ENCODE measurements at regions not wholly inside any gene's neighbourhood (a gene's known extent, or its start where the extent isn't known, plus 50 kb on each side); places are given as distances from the start of the nearest gene placed in this dataset.

DNA sequence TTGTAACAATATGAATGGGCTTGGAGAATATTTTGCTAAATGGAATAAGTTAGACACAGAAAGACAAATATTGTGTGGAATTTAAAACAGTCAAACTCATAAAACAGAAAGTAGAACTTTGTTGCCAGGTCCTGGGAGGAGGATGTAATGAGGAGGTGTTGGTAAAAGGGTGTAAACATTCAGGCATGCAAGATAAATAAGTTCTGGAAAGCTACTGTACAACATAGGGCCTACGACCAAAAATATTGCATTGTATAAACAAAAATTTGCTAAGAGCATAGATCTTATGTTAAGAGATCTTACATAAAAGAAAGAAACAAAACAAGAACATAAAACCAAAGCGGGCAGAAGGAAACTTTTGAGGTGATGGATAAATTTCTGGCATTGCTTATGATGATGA lies 1907.8 kb upstream of the PCDH20 start:
- Histone ChIP-seq H3K56ac (ENCODE audit: insufficient read length, low read depth, low read length) (no peak overlapping the region), H3K79me2 (ENCODE audit: insufficient read depth, low read length) (no peaks in the 10 kb centered on the region), H3K79me1 (ENCODE audit: insufficient read depth, low read depth, low read length, poor library complexity, severe bottlenecking) (no peaks in the 10 kb centered on the region), H3K9ac (ENCODE audit: extremely low read depth, insufficient read length, low read length) (no peak overlapping the region), H3K23ac (ENCODE audit: insufficient read length, low read depth, low read length) (no peak overlapping the region), H4K20me1 (ENCODE audit: control insufficient read depth, insufficient read depth, insufficient read length) (no peaks in the 10 kb centered on the region), H2BK120ac (ENCODE audit: low read depth, low read length, poor library complexity, severe bottlenecking) (no peak overlapping the region), H3K14ac (ENCODE audit: insufficient read depth, low read length) (no peak overlapping the region), H3K4me2 (ENCODE audit: insufficient read depth, insufficient read length, low read length) (no peak overlapping the region), H3K9me3 (ENCODE audit: control insufficient read depth, low read depth, low read length) (no peaks in the 10 kb centered on the region), H2BK20ac (ENCODE audit: low read depth, low read length, poor library complexity, severe bottlenecking) (no peak overlapping the region), H2BK12ac (ENCODE audit: insufficient read length, low read depth, low read length) (no peak overlapping the region), H4K8ac (replicated peaks; ENCODE audit: insufficient read length, low read depth, low read length) (no peak overlapping the region), H3K4me1 (ENCODE audit: insufficient read depth, low read length) (no peaks in the 10 kb centered on the region), H2AK5ac (ENCODE audit: insufficient read length, low read length) (no peak overlapping the region), H4K5ac (ENCODE audit: insufficient read length, low read depth, low read length) (no peak overlapping the region), H4K91ac (ENCODE audit: insufficient read length, low read depth, low read length) (no peak overlapping the region), H3K27me3 (ENCODE audit: insufficient read depth, low read length) (no peaks in the 10 kb centered on the region), H3K4ac (ENCODE audit: low read depth, low read length) (no peak overlapping the region), H2AFZ (ENCODE audit: low read length) (no peak overlapping the region), H3K27ac (ENCODE audit: insufficient read length, low read depth, low read length) (no peak overlapping the region), H3K18ac (ENCODE audit: insufficient read length, low read depth, low read length) (no peak overlapping the region), H3T11ph (ENCODE audit: low read length) (no peak overlapping the region), H2BK15ac (ENCODE audit: low read depth, low read length) (no peak overlapping the region), H3K23me2 (ENCODE audit: insufficient read length, low read depth, low read length, poor library complexity, severe bottlenecking) (no peaks in the 10 kb centered on the region), H2BK5ac (ENCODE audit: insufficient read length, low read length) (no peak overlapping the region)
- no peak for DNase-seq
- Mint-ChIP-seq H3K4me1 (no peaks in the 10 kb centered on the region), H3K27ac (no peak overlapping the region), H3K36me3 (ENCODE audit: insufficient read depth in 1 of 3, low read depth in 3 of 3) (no peaks in the 10 kb centered on the region), H3K9me3 (no peaks in the 10 kb centered on the region), H3K27me3 (ENCODE audit: low read depth) (no peaks in the 10 kb centered on the region), H3K4me3 (no peak overlapping the region)
- TF ChIP-seq, protein P1, sequence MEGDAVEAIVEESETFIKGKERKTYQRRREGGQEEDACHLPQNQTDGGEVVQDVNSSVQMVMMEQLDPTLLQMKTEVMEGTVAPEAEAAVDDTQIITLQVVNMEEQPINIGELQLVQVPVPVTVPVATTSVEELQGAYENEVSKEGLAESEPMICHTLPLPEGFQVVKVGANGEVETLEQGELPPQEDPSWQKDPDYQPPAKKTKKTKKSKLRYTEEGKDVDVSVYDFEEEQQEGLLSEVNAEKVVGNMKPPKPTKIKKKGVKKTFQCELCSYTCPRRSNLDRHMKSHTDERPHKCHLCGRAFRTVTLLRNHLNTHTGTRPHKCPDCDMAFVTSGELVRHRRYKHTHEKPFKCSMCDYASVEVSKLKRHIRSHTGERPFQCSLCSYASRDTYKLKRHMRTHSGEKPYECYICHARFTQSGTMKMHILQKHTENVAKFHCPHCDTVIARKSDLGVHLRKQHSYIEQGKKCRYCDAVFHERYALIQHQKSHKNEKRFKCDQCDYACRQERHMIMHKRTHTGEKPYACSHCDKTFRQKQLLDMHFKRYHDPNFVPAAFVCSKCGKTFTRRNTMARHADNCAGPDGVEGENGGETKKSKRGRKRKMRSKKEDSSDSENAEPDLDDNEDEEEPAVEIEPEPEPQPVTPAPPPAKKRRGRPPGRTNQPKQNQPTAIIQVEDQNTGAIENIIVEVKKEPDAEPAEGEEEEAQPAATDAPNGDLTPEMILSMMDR (conservative IDR thresholded peaks at IDR 0.05): no peak
- WGBS (ENCODE audit: extremely low coverage, insufficient read length, low lambda C conversion rate): no CpG with 5 or more reads among the region's 2 CpGs
